ENCODE measurements at regions not wholly inside any gene's neighbourhood (a gene's known extent, or its start where the extent isn't known, plus 50 kb on each side); places are given as distances from the start of the nearest gene placed in this dataset.

GRCh38 chr15:29556380-29556779 lies 265.9 kb downstream of the TJP1 start:
- no peak for DNase-seq (ENCODE audit: low read depth in 2 of 2)

GRCh38 chr15:29554531-29554930 lies 267.7 kb downstream of the TJP1 start:
- no peak for DNase-seq (ENCODE audit: low read depth in 2 of 2)

GRCh38 chr15:29550834-29551465 lies 271.3 kb downstream of the TJP1 start:
- DNase-seq (ENCODE audit: low read depth in 2 of 2), result no peak

- no peak for DNase-seq (ENCODE audit: low read depth in 2 of 2)
These were observed 274.3 kb downstream of the TJP1 start for GRCh38 chr15:29548006-29548405.

- no peak for DNase-seq (ENCODE audit: low read depth in 2 of 2)
These were observed 275.0 kb upstream of the NSMCE3 start for GRCh38 chr15:29544513-29545128.

- DNase-seq (ENCODE audit: low read depth in 2 of 2), result no peak
These were observed 273.4 kb upstream of the NSMCE3 start for GRCh38 chr15:29542994-29543393.

GRCh38 chr15:29541309-29541708 lies 271.7 kb upstream of the NSMCE3 start:
- DNase-seq (ENCODE audit: low read depth in 2 of 2), result no peak

- no peak for DNase-seq (ENCODE audit: low read depth in 2 of 2)
These were observed 270.9 kb upstream of the NSMCE3 start for GRCh38 chr15:29540479-29540878.

- DNase-seq (ENCODE audit: low read depth in 2 of 2), result no peak
These were observed 270.1 kb upstream of the NSMCE3 start for GRCh38 chr15:29539736-29540135.

- DNase-seq (ENCODE audit: low read depth in 2 of 2), result no peak
These were observed 268.4 kb upstream of the NSMCE3 start for GRCh38 chr15:29538044-29538443.

- no peak for DNase-seq (ENCODE audit: low read depth in 2 of 2)
These were observed 266.3 kb upstream of the NSMCE3 start for GRCh38 chr15:29535952-29536351.

GRCh38 chr15:29534378-29534777 lies 264.8 kb upstream of the NSMCE3 start:
- no peak for DNase-seq (ENCODE audit: low read depth in 2 of 2)

- DNase-seq (ENCODE audit: low read depth in 2 of 2), result no peak
These were observed 264.0 kb upstream of the NSMCE3 start for GRCh38 chr15:29533647-29534046.

- DNase-seq (ENCODE audit: low read depth in 2 of 2), result no peak
These were observed 262.7 kb upstream of the NSMCE3 start for GRCh38 chr15:29532296-29532695.

- DNase-seq (ENCODE audit: low read depth in 2 of 2), result no peak
These were observed 261.3 kb upstream of the NSMCE3 start for GRCh38 chr15:29530966-29531365.

- DNase-seq (ENCODE audit: low read depth in 2 of 2), result no peak
These were observed 259.4 kb upstream of the NSMCE3 start for GRCh38 chr15:29529043-29529442.

- DNase-seq (ENCODE audit: low read depth in 2 of 2), result no peak
These were observed 258.7 kb upstream of the NSMCE3 start for GRCh38 chr15:29528276-29528675.

- DNase-seq (ENCODE audit: low read depth in 2 of 2), result no peak
These were observed 257.2 kb upstream of the NSMCE3 start for GRCh38 chr15:29526802-29527201.

GRCh38 chr15:29522373-29523276 lies 253.0 kb upstream of the NSMCE3 start:
- DNase-seq (ENCODE audit: low read depth in 2 of 2), result no peak

- DNase-seq (ENCODE audit: low read depth in 2 of 2), result no peak
These were observed 248.8 kb upstream of the NSMCE3 start for GRCh38 chr15:29518442-29518841.

GRCh38 chr15:29517829-29518228 lies 248.2 kb upstream of the NSMCE3 start:
- no peak for DNase-seq (ENCODE audit: low read depth in 2 of 2)

- DNase-seq (ENCODE audit: low read depth in 2 of 2), result no peak
These were observed 247.3 kb upstream of the NSMCE3 start for GRCh38 chr15:29516929-29517328.

GRCh38 chr15:29514926-29515325 lies 245.3 kb upstream of the NSMCE3 start:
- no peak for DNase-seq (ENCODE audit: low read depth in 2 of 2)
